Stimulated activated CD4-positive, alpha-beta T cell treated with anti-CD3 and anti-CD28 coated beads, Interleukin-15, amount 100 ng/mL, for 24 hours (primary cell): ENCODE measurements at regions not wholly inside any gene's neighbourhood (a gene's known extent, or its start where the extent isn't known, plus 50 kb on each side); places are given as distances from the start of the nearest gene placed in this dataset.
"Not testable (repeated sequence)": the region's sequence is repeated elsewhere in the genome, so short reads cannot be mapped to it uniquely, and the experiment has no call there.

ENCODE experiments used
- DNase-seq: peaks from one replicate; pipeline ENCODE4 v3.0.0-alpha.2; 2020

DNA sequence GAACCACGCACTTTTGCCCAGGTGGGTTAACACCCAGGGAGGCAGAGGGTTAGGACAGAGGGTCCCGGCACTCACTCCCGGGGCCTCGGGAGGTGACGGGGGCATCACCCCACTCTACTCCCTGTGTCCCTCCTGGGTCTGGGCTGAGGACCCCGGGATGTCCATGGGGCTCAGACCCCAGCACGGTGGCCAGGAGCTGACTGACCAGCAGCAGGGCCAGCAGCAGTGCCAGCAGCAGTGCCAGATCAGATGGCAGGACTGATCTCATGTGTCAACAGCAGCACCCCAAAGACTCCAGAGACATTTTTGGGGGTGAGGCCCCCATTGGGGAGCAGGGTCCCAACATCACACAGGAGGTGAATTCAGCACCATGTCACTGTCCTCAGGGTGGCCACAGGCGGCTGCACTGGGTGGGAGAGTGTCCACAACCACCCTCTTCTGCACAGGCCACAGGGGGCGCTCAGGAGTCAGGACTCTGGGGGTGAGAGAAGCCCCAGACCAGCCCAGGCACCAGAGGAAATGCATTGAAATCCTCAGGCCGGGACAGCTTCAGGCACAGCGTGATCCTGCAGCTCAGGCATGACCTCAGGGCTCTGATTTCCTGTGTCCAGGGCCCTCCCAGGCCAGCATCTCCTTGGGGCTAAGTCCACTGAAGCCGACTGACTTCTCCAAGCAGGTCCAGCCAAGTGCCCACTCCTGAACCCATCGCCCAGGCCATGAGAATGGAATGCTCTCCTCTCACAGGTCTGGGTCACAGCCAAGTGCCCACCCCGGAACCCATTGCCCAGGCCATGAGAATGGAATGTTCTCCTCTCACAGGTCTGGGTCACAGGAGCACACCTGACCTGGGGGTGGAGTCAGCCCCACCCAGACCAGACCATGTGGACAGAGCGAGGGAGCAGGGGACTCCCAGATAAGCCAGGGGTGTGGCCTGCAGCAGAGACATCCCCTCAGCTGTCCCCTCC is 87.2 kb upstream of the SFSWAP start:
- DNase-seq = not testable (repeated sequence)

DNA sequence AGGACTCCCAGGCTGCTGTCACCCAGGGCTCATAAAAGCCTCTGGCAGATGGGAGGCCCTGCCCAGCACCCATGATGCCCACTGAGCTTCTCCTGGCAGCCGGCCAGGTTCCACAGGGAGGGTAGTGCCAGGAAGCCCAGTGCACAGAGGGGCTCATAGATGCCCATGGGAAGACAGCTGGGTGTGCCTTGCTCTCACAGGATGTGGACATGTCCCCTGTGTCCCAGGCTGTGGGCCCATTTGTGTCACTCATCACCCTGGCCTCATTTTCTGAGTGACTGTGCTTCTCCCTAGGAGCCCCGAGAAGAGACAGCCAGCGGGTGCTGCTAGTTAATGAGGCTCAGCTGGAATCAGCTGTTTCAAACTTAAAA is 86.5 kb upstream of the SFSWAP start:
- not testable (repeated sequence) for DNase-seq

DNA sequence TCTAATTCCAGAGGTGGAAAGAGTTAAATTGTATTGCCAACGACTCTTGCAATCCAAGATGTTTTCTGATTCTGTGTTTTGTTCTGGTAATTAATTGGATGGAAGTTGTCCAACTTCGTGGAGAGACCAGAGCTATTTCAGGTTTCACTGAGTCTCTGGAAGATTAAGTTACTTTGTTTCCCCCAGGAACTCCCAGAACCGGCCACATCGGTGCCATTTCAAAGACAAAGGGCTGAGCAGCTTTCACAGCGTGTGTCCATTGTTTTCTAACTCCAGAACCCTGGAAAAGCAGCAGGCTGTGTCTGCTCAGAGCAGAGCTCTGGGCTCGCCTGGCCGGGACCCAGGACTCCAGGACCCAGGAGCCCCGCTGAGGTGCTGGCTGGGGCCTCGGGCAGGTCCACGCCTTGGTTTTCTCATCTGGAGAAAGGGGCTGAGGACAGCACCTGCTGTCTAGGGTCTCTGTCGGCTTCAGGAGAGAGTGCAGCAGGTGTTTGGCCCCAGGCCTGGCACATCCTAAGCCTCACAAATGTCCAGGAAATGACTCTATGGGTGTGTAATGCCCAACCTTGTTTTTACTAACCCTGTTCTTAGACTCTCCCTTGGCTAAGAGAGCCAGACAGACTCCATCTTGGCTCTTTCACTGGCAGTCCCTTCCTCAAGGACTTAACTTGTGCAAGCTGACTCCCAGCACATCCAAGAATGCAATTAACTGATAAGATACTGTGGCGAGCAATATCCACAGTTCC is 86.0 kb upstream of the SFSWAP start:
- DNase-seq = not testable (repeated sequence)

DNA sequence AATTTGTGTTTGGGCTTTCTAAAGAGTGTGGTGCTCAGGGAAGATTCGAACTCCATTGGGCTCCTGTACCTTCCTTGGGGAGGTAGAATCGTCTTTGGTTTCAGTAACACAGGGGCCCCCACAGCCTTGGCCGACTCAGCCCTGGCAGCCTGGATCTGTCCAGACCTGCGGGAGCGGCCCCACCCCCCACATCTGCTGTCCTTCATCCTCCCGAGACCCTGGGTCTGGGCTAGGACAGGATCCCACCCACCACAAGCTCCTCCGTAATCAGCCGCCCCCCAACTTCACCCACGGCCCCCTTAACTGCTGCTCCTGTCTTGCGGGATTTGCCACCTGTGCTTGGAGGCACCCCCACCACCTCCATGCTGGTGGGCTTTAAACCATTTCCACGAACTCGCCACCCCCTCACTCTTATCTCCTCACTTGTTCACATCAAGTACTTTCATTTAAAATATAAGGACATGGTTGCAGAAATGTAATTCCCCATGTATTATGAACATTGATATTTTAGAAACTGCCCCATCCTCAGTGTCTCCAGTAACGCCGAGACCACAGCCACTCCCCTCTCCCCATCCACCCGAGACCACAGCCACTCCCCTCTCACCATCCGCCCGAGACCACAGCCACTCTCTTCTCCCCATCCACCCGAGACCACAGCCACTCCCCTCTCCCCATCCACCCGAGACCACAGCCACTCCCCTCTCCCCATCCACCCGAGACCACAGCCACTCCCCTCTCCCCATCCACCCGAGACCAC is 84.7 kb upstream of the SFSWAP start:
- DNase-seq = not testable (repeated sequence)

DNA sequence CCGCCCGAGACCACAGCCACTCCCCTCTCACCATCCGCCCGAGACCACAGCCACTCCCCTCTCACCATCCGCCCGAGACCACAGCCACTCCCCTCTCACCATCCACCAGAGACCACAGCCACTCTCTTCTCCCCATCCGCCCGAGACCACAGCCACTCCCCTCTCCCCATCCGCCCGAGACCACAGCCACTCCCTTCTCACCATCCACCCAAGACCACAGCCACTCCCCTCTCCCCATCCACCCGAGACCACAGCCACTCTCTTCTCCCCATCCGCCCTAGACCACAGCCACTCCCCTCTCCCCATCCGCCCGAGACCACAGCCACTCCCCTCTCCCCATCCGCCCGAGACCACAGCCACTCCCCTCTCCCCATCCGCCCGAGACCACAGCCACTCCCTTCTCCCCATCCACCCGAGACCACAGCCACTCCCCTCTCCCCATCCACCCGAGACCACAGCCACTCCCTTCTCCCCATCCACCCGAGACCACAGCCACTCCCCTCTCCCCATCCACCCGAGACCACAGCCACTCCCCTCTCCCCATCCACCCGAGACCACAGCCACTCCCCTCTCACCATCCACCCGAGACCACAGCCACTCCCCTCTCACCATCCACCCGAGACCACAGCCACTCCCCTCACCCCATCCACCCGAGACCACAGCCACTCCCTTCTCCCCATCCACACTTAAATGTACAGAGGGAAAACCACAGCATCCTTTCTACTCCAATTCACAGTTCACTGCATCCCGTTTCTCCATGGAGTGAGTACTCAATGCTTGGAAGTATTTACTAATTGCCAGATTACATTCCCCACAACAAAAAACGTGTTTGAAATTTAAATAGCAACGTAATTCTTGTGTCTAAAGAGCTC is 83.5 kb upstream of the SFSWAP start:
- DNase-seq = peak; percentile 27

DNA sequence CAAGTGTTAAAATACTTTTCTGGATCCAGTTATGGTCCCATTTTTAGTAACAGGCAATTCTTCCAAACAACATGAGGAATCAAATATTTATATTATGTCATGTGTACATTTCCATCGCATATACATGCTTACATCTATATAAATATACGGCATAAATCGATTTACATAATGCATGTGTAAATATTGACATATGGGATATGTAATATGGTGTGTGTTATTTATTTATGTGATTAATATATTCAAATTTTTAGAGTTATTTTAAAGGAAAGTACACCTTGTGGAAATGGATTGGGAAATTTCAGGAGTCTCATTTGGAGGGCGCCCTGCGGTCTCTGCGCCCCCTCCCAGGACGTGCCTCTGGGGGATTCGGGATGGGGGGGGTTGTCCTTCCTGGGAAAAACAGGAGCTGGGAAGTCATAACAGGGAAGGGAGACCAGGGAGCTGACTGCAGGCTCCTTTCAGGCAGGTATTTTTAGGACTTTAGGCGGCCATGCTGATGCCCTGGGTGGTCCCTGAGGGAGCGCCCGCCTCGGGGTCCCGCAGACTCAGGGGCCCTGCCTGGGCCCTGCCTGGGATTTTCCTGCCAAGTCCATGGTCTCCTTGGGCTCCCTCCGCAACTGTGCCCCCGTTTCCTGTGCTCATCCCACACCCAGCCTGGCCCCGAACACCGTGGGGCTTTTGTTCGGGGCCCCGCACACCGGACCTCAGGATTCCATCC is 82.7 kb upstream of the SFSWAP start:
- DNase-seq = no peak

DNA sequence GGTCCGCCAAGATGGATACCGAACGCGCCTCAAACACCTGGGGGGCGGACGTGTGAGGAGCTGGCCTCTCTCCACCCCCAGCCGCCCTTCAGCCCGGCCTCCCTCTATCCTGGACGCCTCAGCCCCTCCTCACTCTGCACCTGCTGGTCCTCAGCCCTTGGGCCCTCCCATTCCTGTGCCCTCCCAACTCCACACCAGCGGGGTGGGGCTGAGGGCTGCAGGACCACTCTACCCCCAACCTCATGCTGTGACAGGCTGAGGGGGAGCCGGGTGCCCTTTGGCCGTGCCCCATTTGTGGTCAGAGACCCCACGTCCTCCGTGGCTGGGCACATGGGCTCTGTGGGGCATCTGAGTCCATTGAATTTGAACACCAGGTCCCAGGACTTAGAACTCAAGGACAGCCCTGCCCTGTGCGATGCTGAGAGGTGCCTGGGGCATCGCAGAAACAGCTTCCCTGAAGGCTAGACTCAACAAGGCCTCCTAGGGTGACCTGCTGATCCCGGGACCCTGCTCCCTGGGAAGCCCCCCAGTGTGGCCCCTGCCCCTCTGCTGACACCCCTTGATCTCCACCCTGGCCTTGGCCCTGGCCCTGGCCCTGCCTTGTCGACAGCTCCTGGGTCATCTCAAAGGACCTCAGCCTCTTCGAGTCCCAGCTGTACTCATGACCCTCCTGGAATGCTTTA is 82.0 kb upstream of the SFSWAP start:
- no peak for DNase-seq

DNA sequence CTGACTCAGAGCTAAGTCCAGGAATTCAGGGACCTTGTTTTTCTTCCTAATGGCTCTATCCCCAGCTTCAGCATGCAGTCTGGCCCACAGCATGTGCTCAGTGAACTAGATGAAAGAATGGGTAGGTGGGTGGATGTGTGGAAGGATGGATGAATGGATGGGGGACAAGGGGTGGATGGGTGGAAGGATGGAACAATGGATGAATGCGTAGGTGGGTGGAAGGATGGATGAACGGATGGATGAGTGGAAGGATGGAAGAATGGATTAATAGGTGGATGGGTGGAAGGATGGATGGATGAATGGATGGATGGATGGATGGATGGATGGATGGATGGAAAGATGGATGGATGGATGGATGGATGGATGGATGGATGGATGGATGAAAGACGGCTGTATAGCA is 79.7 kb upstream of the SFSWAP start:
- DNase-seq = no peak

DNA sequence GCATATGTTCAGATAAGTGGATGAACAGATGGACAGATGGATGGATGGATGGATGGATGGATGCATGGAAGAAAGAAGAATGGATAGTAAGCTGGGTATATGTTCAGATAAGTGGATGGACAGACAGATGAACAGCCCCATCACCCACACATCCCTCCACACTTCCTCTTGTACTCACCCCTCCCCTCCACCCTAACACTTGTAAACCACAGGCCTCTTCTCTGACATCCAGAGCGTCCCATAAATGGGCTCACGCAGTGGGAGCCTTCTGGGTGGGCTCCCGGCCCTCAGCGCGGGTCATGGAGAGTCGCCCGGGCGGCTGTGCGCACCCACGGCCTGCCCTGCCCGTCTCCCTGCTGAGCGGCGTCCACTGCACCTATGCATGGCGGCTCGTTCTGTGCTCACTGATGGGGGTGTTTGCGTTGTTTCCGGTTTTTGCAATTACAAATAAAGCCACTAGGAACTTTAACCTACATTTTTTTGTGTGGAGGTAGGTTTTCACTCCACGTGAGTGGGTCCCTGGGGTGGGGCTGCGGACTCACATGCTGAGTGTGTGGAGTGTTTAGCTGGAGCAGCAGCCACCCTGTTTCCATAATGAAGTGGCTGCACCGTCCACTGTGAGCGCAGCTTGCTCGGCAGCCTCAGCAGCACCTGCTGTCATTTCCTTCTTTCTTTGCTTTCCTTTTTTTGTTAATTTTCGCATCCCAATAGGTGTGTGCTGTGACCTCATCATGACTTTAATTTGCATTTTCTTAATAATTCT is 78.8 kb upstream of the SFSWAP start:
- not testable (repeated sequence) for DNase-seq

DNA sequence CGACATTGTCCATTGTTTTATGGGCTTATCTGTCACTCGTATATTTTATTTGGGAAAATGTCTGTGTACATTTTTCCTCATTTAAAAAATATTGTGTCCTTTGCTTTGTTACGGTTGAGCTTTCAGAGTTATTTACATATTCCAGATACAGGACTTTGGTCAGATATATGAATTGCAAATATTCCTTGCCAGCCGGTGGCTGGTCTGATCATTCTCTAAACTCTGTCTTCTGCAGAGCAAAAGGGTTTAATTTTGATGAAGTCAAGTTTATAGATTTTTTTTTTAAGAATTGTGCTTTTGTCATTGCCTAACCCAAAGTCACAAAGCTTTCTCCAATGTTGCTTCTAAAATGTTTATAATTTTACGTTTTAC is 78.3 kb upstream of the SFSWAP start:
- not testable (repeated sequence) for DNase-seq

DNA sequence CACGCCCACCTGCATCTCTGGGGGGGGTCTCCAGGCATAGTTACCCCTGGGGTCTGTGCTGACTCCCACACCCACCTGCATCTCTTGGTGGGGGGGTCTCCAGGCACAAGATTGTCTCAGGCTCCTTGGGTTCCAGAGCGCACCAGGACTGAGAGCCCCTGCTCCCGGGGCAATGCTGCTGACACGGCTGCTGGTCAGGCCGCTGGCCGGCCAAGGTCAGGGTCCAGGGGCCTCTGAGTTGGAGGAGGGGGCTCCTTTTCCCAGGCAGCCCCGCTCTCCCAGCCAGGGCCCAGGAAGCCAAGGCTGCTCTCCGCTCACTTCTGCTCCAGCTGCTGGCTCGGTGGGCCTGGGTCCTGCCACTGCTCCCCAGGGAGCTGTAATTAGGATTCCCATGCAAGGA is 77.3 kb upstream of the SFSWAP start:
- DNase-seq = not testable (repeated sequence)

DNA sequence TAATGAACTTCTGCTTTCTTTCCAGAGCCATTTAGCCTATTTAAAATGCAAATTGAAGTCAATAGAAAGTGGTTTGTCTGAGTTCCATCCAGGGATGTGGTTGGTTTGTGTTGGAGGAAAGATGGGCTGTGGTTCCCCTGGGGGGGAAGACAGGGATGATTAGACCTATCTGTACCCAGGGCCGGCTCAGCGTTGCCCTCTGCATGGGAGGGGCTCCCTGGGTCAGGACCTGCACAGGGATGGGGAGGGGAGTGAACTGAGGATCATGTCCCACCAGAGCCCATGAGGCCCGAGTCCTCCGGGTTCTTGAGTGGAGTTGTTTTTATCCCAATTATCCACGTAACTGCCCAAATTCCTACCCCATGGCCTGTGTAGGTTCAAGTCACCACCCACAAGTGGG is 76.9 kb upstream of the SFSWAP start:
- no peak for DNase-seq

DNA sequence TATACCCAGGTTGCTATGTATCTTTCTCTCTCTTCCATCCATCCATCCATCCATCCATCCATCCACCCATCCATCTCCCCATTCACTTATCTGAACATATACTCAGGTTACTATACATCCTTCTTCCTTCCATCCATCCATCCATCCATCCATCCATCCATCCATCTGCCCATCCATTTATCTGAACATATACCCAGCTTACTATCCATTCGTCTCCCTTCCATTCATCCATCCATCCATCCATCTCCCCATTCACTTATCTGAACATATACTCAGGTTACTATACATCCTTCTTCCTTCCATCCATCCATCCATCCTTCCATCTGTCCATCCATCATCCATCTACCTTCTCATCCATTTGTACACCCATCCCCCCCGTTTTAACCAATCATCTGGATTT is 75.9 kb upstream of the SFSWAP start:
- DNase-seq = not testable (repeated sequence)

DNA sequence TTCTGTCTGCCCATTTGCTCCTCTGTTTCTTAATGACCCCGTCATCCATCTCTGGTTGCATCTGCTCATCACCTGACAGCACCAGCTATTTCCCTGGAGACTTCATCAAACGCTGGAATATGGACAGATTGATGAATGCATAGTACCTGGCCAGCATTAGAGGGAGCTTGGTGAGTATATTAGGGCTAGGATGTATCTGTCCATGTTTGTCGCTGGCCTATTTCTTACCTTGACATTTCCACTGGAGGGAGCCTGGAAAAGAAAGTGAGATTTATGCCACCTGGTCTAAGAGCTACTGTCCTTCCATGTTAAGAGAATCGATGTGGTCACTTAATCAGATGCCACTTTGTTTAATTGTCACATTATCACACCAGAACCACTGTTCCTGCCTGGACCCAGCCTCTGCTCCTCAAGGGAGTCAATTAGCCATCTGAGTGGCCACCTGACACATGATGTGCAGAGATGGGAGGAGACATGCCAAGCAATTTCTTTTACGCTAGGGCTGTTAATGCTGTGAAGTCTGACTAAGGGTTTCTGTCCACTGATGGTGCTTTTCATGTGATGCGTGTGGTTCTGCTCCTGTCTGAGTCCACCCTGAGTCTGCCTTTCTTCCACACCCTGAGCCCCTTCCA is 75.3 kb upstream of the SFSWAP start:
- DNase-seq = no peak

DNA sequence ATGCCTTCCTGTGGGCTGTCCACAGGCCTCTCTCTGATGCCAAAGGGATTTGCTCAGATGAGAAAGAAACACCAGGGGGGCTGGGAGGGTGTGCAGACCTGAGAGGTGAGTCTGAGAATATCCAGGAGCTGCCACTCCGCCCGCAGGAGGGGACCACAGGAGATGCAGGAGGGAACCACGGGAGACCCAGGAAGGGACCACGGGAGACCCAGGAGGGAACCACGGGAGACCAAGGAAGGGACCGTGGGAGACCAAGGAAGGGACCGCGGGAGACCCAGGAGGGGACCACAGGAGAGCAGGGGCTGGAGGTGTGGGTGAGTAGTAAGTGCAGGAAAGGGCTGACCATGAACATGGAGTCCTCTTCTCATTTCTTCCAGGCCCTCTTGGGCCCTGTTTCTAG is 74.6 kb upstream of the SFSWAP start:
- DNase-seq = no peak

DNA sequence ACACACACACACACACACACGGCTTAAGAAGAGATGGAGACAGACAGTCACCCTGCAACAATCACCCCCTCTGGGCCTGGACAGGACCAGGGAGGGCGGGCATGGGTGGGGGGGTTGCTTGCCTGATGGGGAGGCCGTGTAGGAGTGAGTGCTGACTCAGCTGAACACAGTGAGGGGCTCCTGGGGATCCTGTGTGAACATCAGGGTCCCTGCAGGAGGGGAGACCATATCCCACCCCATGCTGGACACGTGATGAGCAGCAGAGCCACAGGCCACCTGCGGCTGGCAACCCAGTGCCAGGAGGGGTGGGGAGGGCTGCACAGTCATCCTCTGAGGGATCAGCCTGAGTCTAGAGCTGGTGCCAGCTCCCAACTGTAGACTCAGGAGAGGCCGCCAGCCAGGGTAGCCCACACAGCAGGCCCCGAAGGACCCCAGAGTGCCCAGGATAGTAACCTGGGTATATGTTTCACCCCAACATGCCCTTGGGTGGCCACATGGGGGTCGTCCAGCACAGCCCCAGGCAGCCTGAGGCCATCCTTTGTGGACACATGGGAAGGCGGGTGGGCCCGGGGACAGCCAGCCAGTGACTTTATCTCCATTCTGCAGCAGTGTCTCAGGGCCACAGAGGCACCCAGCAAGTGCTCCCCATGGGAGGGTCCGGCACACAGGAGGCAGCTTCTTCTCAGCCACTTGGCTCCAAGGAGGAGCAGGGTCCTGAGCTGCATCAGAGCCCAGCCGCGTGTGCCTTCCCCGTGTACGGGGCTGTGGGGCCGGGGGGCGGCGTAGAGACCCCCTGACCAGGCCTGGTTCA is 73.7 kb upstream of the SFSWAP start:
- DNase-seq = no peak

DNA sequence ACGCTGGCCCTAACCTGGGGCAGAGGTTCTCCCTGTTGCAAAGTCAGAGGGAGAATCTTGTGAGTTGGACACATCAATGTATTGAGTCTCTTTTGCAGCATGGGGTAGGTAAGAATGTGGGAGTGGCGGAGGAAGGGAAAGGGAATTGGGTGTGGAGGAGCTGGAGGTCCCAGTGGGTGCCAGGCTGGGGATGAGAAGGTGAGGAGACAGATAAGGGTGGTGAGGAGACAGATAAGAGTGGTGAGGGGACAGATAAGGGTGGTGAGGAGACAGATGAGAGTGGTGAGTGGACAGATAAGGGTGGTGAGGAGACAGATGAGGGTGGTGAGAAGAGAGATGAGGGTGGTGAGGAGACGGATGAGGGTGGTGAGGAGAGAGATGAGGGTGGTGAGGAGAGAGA is 72.9 kb upstream of the SFSWAP start:
- DNase-seq = no peak

DNA sequence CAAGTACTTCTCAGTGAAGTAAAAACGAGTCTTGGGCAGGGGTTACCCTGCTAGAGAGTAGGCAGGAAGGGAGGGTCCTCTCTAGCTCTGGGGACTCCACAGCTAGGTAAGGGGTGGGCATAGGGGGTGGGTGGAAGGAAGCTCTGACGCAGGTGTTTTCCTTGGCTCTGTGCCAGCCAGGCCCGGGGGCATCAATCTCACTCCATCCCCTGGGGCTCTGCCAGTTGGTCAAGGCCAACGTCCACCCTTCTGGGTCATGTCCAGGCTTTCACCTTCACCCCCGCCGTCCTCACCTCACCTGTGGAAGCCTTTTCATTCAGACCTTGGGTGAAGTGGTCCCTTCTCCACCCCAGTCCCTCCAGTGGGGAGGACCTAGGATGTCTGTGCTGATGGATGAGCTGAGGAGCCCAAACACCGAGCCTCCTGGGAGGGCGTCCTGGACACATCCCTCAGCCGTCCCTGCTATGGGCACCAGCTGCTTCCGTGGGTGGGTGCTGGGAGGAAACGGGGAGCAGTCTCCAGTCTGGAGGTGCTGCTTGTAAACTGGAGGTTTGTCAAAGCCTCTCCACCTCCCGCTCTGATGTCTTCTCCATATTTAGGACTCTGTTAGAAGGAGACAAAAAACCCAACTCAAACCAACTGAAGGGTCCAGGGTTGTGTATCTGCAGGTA is 71.5 kb upstream of the SFSWAP start:
- no peak for DNase-seq
